K562 (cell line): ENCODE measurements at regions not wholly inside any gene's neighbourhood (a gene's known extent, or its start where the extent isn't known, plus 50 kb on each side); places are given as distances from the start of the nearest gene placed in this dataset.

Source experiments
- ATAC-seq: fragments of 200-7000 bp; cut with Tn5 transposase; 3 replicates; pipeline ENCODE4 v1.9.1; 2020; ENCODE audit warnings: moderate library complexity
- BruUV-seq: library from RNA; stranded (reverse); fragments of 400-500 nt; replicated peaks from 2 replicates; lab custom pipeline; 2021; lab: Mats Ljungman, UMichigan
- CTCF ChIA-PET: fragments of 300-600 bp; formaldehyde crosslinking; extraction: SDS; loops from one replicate; lab custom pipeline; 2021; ENCODE audit warnings: low intra/inter-chr PET ratio; lab: Yijun Ruan, JAX
- POLR2A ChIA-PET: fragments of 300-600, 350-650 bp; sonication (Branson Sonifier 250); formaldehyde crosslinking; extraction: SDS; loops from one replicate; lab custom pipeline; 2021; ENCODE audit warnings: antibody characterized with exemption, inconsistent platforms; lab: Yijun Ruan, JAX
- DNase-seq, 4 experiments: peaks; one replicate each; pipeline versions ENCODE4 v3.0.0 to v3.0.0-alpha.2; 2011 to 2018; ENCODE audit warnings: low spot score in 3 of 4, mixed read lengths in 3 of 4; ENCODE audit errors: extremely low read depth in 1 of 4
- FAIRE-seq: peaks from 2 replicates; lab custom pipeline; 2011; peaks lifted over from hg19 to GRCh38; lab: Jason Lieb, UNC
- H2AFZ ChIP-seq: 2 replicates; pipeline ENCODE4 v1.6.0; 2011; ENCODE audit warnings: low read depth, low read length, control low read depth, inconsistent platforms
- H3K27ac ChIP-seq: fragments of 200-600 bp; 3 replicates; pipeline ENCODE4 v1.8.0; 2011; ENCODE audit warnings: low read depth, mild to moderate bottlenecking, control low read depth, inconsistent platforms, low read length, moderate library complexity, mixed read lengths; ENCODE audit errors: extremely low read depth
- H3K27me3 ChIP-seq, 2 experiments: fragments of 300-600 bp in 1 of 2; 2 replicates in 1 of 2; 3 replicates in 1 of 2; pipeline versions ENCODE4 v1.6.0 to v1.8.0; 2011; ENCODE audit warnings: inconsistent platforms in 2 of 2, low read length in 2 of 2, mild to moderate bottlenecking in 1 of 2, mixed read lengths in 1 of 2, moderate library complexity in 1 of 2; ENCODE audit not compliant: control insufficient read depth in 2 of 2, insufficient read depth in 2 of 2
- H3K36me3 ChIP-seq: fragments of 300-600 bp; 3 replicates; pipeline ENCODE4 v1.8.0; 2011; ENCODE audit warnings: mild to moderate bottlenecking, low read length, inconsistent platforms; ENCODE audit not compliant: control insufficient read depth, insufficient read depth
- H3K4me1 ChIP-seq, 2 experiments: fragments of 200-600 bp in 1 of 2; replicated peaks in 1 of 2; 2 replicates in 1 of 2; 3 replicates in 1 of 2; pipeline versions ENCODE4 v1.5.1 to v1.8.0; 2011; ENCODE audit warnings: inconsistent platforms in 2 of 2, low read length in 2 of 2, mild to moderate bottlenecking in 1 of 2, mixed read lengths in 1 of 2, moderate library complexity in 1 of 2; ENCODE audit not compliant: control insufficient read depth in 2 of 2, insufficient read depth in 2 of 2
- H3K4me2 ChIP-seq: 2 replicates; pipeline ENCODE4 v1.6.1; 2011; ENCODE audit warnings: low read length, control low read depth, inconsistent platforms, mixed read lengths; ENCODE audit not compliant: insufficient read depth
- H3K4me3 ChIP-seq: fragments of 200-600 bp; sonication (generic), shearing (Covaris generic); 2 replicates; pipeline ENCODE4 v1.5.1; 2016; ENCODE audit warnings: control low read depth, inconsistent platforms
- H3K79me2 ChIP-seq: fragments of 200-600 bp; 3 replicates; pipeline ENCODE4 v1.8.0; 2011; ENCODE audit warnings: low read length, inconsistent platforms; ENCODE audit not compliant: control insufficient read depth, insufficient read depth
- H3K9ac ChIP-seq, 2 experiments: 2 replicates each; pipeline versions ENCODE4 v1.6.0 to v1.6.1; 2011; ENCODE audit warnings: low read depth in 2 of 2, low read length in 2 of 2, control low read depth in 1 of 2, inconsistent platforms in 1 of 2, mild to moderate bottlenecking in 1 of 2, mixed read lengths in 1 of 2; ENCODE audit not compliant: insufficient read depth in 1 of 2
- H3K9me1 ChIP-seq: one replicate; pipeline ENCODE4 v1.6.0; 2011; ENCODE audit warnings: inconsistent platforms, mild to moderate bottlenecking, low read length, moderate library complexity; ENCODE audit not compliant: control insufficient read depth, insufficient read depth
- H3K9me3 ChIP-seq: replicated peaks from 2 replicates; pipeline ENCODE4 v1.5.1; 2011; ENCODE audit warnings: low read depth, low read length, inconsistent platforms; ENCODE audit not compliant: control insufficient read depth, insufficient read depth
- H4K20me1 ChIP-seq: replicated peaks from 2 replicates; pipeline ENCODE4 v1.6.1; 2011; ENCODE audit warnings: low read length, inconsistent platforms, mixed read lengths; ENCODE audit not compliant: control insufficient read depth, insufficient read depth
- CHD4 ChIP-seq: fragments of 200-600 bp; sonication (generic); IDR thresholded peaks from 3 replicates; pipeline ENCODE4 v1.6.1; 2012; ENCODE audit warnings: low read depth, mild to moderate bottlenecking, mixed read lengths, low read length, inconsistent platforms; ENCODE audit not compliant: insufficient read depth, insufficient replicate concordance, poor library complexity, severe bottlenecking
- E2F8 ChIP-seq: fragments of 450-650 bp; IDR thresholded peaks from 2 replicates; pipeline ENCODE4 v1.7.1; 2018; ENCODE audit warnings: mild to moderate bottlenecking, low read depth; ENCODE audit not compliant: partially characterized antibody
- FIP1L1 ChIP-seq: fragments of 200-400 bp; formaldehyde crosslinking; IDR thresholded peaks from 2 replicates; pipeline ENCODE4 v1.6.1; 2018; ENCODE audit warnings: mild to moderate bottlenecking, low read depth, low read length; ENCODE audit not compliant: poor library complexity, severe bottlenecking
- NCOR1 ChIP-seq: fragments of 450-650 bp; IDR thresholded peaks from 2 replicates; pipeline ENCODE4 v1.6.1; 2016; ENCODE audit warnings: mild to moderate bottlenecking, moderate library complexity
- PHTF2 ChIP-seq: fragments of 250-450 bp; sonication (Bioruptor Pico); IDR thresholded peaks from 2 replicates; pipeline ENCODE4 v1.5.0; 2021; ENCODE audit warnings: mild to moderate bottlenecking
- PRPF4 ChIP-seq: fragments of 200-400 bp; formaldehyde crosslinking; IDR thresholded peaks from one replicate; pipeline ENCODE4 v1.6.1; 2017; ENCODE audit warnings: low read length, low read depth, mild to moderate bottlenecking; ENCODE audit not compliant: insufficient read depth, poor library complexity, severe bottlenecking
- RBBP5 ChIP-seq: fragments of 200-600 bp; sonication (generic); IDR thresholded peaks from 2 replicates; pipeline ENCODE4 v1.6.1; 2012; ENCODE audit warnings: borderline replicate concordance, mild to moderate bottlenecking, low read length, control low read depth, inconsistent platforms; ENCODE audit not compliant: insufficient read depth, poor library complexity, severe bottlenecking
- RBM15 ChIP-seq: fragments of 200-400 bp; formaldehyde crosslinking; IDR thresholded peaks from 2 replicates; pipeline ENCODE4 v1.6.1; 2018; ENCODE audit warnings: mild to moderate bottlenecking, low read length, moderate library complexity; ENCODE audit not compliant: insufficient read depth
- RHOXF2B ChIP-seq: fragments of 250-450 bp; sonication (Bioruptor Pico); conservative IDR thresholded peaks from 2 replicates; pipeline ENCODE4 v1.5.1; 2021
- SP2 ChIP-seq: IDR thresholded peaks from 2 replicates; pipeline ENCODE4 v1.6.1; 2011; ENCODE audit warnings: mild to moderate bottlenecking, low read depth, low read length, moderate library complexity; ENCODE audit not compliant: poor library complexity, severe bottlenecking; ENCODE audit errors: extremely low read depth
- THRB ChIP-seq: fragments of 450-650 bp; formaldehyde crosslinking; conservative IDR thresholded peaks from 2 replicates; pipeline ENCODE4 v1.4.0; 2022; ENCODE audit warnings: mild to moderate bottlenecking, missing genetic modification characterization
- ZFP30 ChIP-seq: fragments of 250-450 bp; sonication (Bioruptor Pico); IDR thresholded peaks from 2 replicates; pipeline ENCODE4 v1.8.0; 2022; ENCODE audit warnings: moderate library complexity, mild to moderate bottlenecking, inconsistent platforms, borderline replicate concordance
- WGBS: fragments of 100-300 bp; shearing (Covaris generic); methylation state at CpG from one replicate; pipeline ENCODE4 v1.1.6; 2016; ENCODE audit warnings: low coverage, mixed read lengths; ENCODE audit not compliant: insufficient coverage; ENCODE audit errors: missing lambda C conversion rate; 5-methylcytosine and 5-hydroxymethylcytosine counted together
- in situ Hi-C: fragments of 300-500 bp; cut with MboI; formaldehyde crosslinking; loops from 4 replicates; pipeline ENCODE4 v1.15.0; 2018; ENCODE audit warnings: inconsistent platforms, mixed read lengths
- intact Hi-C: fragments of 100-400 bp; cut with micrococcal nuclease; formaldehyde crosslinking; loops from 2 replicates; pipeline ENCODE4 v1.14.2; 2022

GRCh38 chr7:52782348-52782747, 253.1 kb upstream of the POM121L12 start:
- Histone ChIP-seq H3K4me1 (no peaks in the 10 kb centered on the region), H3K4me2 (no peak overlapping the region), H3K9me3 (no peaks in the 10 kb centered on the region), H3K9ac (no peak overlapping the region), H3K79me2 (no peaks in the 10 kb centered on the region), H2AFZ (no peak overlapping the region), H3K36me3 (no peaks in the 10 kb centered on the region), H3K4me3 (no peak overlapping the region), H3K27ac (no peak overlapping the region), H3K27me3 (no peaks in the 10 kb centered on the region), H3K9me1 (no peaks in the 10 kb centered on the region), H4K20me1 (no peaks in the 10 kb centered on the region)
- 0% methylated on average over 5 of the region's 5 CpGs for WGBS
- no TSS peak for BruUV-seq
- DNase-seq = no peak
- intact Hi-C loops = no loop called here
- POLR2A ChIA-PET = interaction anchor here (0.6 kb wide), 2 partner anchors 42 to 1633 kb away, joined by 3 read pairs; no protein-coding TSS in a partner anchor
- no peak for ATAC-seq
- in situ Hi-C loops = no loop called here
- no peak for TF ChIP-seq E2F8
- TF ChIP-seq RBBP5 = no peak
- FAIRE-seq = no peak
- CTCF ChIA-PET = no interaction called here

GRCh38 chr7:52781250-52781649, 254.2 kb upstream of the POM121L12 start:
- Histone ChIP-seq H3K4me3 (no peak overlapping the region), H3K4me2 (no peak overlapping the region), H3K79me2 (no peaks in the 10 kb centered on the region), H3K27me3 (no peaks in the 10 kb centered on the region), H3K9ac (no peak overlapping the region), H3K36me3 (no peaks in the 10 kb centered on the region), H3K4me1 (no peaks in the 10 kb centered on the region), H3K9me3 (no peaks in the 10 kb centered on the region), H3K9me1 (no peaks in the 10 kb centered on the region), H4K20me1 (no peaks in the 10 kb centered on the region), H2AFZ (no peak overlapping the region), H3K27ac (no peak overlapping the region)
- DNase-seq (no peak), ATAC-seq (no peak), FAIRE-seq (no peak)
- intact Hi-C loops (no loop called here), in situ Hi-C loops (no loop called here)
- ChIA-PET POLR2A (no interaction called here), CTCF (no interaction called here)
- no TSS peak for BruUV-seq
- WGBS = 2% methylated on average over 4 of the region's 4 CpGs
- TF ChIP-seq SP2 (no peak), RBM15 (no peak), FIP1L1 (no peak), NCOR1 (no peak), PHTF2 (no peak), THRB (no peak), ZFP30 (CRISPR knock-in tag) (no peak), PRPF4 (no peak), RHOXF2B (no peak), CHD4 (no peak)
